ENCODE measurements at regions not wholly inside any gene's neighbourhood (a gene's known extent, or its start where the extent isn't known, plus 50 kb on each side); places are given as distances from the start of the nearest gene placed in this dataset.
"Not testable (repeated sequence)": the region's sequence is repeated elsewhere in the genome, so short reads cannot be mapped to it uniquely, and the experiment has no call there.

- no peak for DNase-seq
Observed at GRCh38 chr3:144477593-144477992, 506.0 kb downstream of the DIPK2A start.

DNA sequence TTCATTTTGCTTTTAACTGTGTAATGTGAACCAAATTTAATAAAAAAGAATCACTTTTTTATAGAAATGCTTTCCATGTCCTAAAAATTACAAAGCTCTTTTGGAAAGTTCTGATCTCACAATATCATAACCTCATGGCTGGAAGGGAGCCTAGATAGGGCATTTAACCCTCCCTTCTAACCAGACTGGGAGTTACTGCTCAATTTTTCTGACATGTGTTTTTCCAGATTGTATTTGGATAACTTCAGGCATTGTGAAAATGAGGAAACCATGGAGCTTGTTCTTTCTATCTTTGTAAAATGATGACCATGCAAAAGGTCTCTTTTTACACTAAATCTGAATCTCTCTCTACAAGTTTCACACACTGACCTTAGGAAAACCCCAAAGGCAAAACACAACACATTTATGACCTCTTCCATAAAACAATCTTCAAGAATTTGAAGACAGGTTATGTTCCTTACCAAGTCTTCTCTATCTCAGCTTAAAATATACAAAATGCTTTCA is 508.8 kb downstream of the DIPK2A start:
- DNase-seq = no peak

- DNase-seq = no peak
Observed at GRCh38 chr3:144482876-144483275, 511.3 kb downstream of the DIPK2A start.

GRCh38 chr3:144487011-144487410 is 515.4 kb downstream of the DIPK2A start:
- no peak for DNase-seq

DNA sequence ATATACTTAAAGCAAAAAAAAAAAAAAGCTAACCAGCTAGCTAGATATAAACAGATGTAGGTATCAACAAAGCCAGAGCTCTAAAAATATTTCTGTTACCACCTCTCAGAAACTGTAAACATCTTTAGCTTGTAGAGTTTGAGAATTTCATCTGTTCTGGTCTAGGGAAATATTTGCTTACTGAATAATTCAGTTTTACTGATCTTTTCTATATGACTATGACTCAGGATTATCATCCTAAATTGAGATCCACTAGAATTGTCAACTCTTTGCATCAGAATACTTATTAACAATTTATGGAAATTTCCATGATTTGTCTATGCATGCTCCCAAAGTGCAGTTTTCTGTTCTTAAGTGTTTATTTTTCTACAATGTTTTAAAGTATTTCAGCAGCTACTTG is 517.3 kb downstream of the DIPK2A start:
- DNase-seq = no peak

DNA sequence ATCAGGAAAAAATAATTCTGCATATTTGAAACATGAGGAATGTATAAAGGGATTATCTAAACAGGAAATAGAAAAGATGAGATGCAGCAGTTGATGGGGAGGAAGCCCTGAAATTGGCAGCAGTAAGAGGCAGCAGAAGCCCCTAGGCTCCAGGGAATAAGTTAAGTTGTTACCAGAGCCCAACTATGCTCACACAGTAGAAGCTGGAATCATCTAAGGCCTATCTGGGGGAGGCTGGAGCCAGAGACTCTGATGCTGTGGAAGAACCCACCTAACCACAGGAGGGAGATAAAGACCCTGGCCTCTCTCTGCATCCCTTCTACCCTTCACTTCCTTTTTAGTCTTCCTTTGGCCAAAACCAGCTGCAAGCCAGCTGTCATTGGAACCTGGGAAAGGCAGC is 519.7 kb downstream of the DIPK2A start:
- DNase-seq = no peak

DNA sequence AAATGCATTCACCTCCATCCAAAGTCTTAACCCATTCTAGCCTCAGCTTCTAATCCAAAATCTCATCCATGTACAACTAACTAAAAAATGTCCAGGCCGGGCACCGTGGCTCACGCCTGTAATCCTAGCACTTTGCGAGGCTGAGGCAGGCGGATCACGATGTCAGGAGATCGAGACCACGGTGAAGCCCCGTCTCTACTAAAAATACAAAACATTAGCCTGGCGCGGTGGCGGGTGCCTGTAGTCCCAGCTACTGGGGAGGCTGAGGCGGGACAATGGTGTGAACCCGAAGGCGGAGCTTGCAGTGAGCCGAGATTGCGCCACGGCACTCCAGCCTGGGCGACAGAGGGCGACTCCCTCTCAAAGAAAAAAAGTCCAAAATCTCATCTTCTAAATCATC is 523.0 kb downstream of the DIPK2A start:
- DNase-seq = not testable (repeated sequence)

GRCh38 chr3:144496141-144496835 is 524.7 kb downstream of the DIPK2A start:
- DNase-seq = no peak

GRCh38 chr3:144497452-144497851 is 525.8 kb downstream of the DIPK2A start:
- DNase-seq = no peak

GRCh38 chr3:144499001-144499930 is 527.6 kb downstream of the DIPK2A start:
- DNase-seq = no peak

GRCh38 chr3:144501467-144501866 is 529.8 kb downstream of the DIPK2A start:
- no peak for DNase-seq

DNA sequence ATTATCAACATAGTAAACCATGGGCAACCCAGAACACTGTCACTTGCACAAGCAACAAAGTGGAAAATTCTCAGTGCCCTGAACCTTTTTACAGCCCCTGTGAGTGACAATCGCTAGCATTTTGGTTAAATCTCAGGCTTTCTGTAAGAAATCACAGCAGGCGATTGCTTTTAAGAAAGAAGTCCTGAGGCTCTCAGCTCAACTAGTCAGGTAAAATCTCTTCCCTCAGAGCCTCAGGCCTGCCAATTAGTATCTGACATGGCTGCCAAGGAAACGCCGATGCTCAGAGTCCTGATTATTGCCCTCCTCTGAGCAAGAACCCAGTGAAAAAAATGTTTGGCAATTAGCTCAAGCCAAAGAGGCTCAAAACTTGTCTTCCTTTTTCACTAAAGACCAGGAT is 530.8 kb downstream of the DIPK2A start:
- DNase-seq = no peak

- DNase-seq = not testable (repeated sequence)
Observed at GRCh38 chr3:144506375-144506774, 534.8 kb downstream of the DIPK2A start.

- no peak for DNase-seq
Observed at GRCh38 chr3:144511346-144511745, 539.7 kb downstream of the DIPK2A start.

GRCh38 chr3:144516026-144516425 is 544.4 kb downstream of the DIPK2A start:
- DNase-seq = no peak

- DNase-seq = no peak
Observed at GRCh38 chr3:144516589-144516988, 545.0 kb downstream of the DIPK2A start.

DNA sequence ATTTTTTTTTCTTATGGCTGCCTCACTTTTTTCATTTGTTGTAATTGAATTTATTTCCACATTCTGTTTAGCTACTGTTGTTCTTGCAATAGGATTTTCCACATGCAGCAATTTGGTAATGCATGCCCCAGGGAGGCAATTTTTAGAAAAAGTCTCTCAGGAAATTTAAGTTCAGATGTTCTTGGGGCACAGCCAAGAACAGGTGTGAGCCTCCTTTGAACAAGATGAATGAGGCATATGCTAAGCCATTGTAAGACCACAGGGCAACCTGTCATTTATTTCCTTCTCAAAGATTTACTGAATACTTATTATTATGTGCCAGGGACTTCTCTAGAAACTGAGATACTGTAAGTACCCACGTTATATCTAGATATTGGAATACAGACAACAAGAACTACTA is 549.5 kb downstream of the DIPK2A start:
- no peak for DNase-seq

DNA sequence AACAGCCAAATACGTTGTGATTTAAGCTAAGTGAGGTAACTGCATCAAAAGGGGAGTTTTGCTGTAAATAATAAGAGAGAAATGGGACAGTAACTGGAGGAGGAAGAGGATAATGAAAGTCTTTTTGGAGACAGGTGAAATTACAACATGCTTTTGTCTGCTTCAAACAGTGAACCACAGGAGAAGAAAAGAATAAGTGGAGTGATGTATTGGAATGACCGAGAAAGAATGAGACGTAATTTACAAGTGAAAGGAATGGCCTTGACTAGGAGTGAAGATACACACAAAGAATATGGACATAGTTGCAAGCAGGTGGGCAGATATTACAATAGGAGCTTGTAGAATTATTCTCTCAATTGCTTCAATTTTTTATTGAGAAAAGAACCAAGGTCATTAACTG is 550.8 kb downstream of the DIPK2A start:
- DNase-seq = no peak

DNA sequence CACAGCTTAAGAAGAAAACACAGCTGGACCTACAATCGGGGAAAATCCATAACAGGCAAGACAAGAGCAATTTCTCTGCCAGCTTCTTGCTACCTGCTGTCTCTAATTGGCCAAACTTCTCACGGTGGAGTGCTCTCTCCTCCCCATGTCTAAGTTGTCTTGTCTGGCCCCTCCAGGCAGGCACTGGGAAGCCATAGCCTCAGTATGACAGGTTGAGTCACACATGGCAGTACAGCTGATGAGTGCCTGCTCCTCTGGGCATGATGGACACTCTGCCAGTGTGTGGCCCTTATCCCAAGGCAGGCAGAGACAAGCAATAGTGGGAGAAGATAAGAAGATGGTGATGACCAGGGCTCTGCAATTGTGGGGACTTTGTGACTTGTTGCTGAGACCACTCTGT is 551.8 kb downstream of the DIPK2A start:
- no peak for DNase-seq

- DNase-seq = no peak
Observed at GRCh38 chr3:144524531-144524930, 552.9 kb downstream of the DIPK2A start.

GRCh38 chr3:144529566-144529965 is 557.9 kb downstream of the DIPK2A start:
- DNase-seq = no peak

DNA sequence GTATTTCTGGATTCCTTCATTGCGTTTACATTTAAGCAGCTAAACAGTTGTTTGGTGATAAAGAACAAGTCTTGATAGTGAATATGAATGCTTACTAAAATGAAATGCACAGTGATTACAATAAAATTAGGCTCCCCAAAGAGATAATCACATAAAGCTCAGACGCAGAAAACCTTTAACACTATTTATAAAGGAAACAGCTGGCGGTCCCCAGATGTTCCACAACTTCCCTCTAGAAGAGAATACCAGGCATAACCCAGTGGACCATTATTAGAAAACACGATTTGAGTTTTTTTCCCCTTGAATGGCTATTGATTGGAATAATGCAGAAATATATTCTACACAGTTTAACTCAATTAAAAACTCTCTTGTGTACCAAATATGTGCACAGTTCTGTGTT is 573.2 kb downstream of the DIPK2A start:
- no peak for DNase-seq

- DNase-seq = no peak
Observed at GRCh38 chr3:144546539-144546938, 574.9 kb downstream of the DIPK2A start.

DNA sequence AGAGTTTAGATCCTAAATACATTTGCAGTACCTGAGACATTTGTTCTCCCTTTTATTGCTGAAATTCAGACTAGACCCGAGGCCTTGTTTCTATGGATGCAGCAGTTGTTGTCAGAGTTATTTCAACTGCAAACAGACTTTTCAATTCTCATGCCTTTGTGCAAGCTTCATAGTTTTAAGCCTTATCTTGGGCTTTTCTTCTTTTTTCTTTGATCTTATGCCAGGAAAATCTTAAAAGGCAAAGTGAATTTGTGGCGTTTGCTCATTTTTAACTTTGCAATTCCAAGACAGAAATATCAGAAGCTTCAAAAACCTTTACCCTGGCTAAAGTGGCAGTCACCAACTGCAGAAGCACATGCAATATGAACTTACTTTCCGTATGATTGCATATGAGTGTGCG is 576.7 kb downstream of the DIPK2A start:
- no peak for DNase-seq

All from DMS 273 treated with DMSO at 0.1 percent for 48 hours (cell line).